ENCODE measurements at regions not wholly inside any gene's neighbourhood (a gene's known extent, or its start where the extent isn't known, plus 50 kb on each side); places are given as distances from the start of the nearest gene placed in this dataset.

DNA sequence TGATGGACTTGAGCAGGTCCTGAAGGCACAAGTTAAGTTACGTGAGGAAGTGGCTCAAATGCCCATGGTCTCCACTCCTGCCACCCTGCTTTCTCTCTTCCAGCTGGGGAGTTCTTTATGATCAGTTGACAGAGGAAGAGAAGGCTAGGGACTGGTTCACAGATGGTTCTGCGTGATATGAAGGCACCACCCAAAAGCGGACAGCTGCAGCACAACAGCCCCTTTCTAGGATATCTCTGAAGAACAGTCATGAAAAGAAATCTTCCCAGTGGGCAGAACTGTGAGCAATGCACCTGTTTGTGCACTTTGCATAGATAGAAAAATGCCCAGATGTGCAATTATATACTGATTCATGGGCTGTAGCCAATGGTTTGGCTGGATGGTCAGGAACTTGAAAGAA lies 162.4 kb upstream of the FSCB start:
- no peak overlapping the region for H3K4me3 ChIP-seq (ENCODE audit: low read length)
- no peak overlapping the region for H2AFZ ChIP-seq (ENCODE audit: low read length)
- H3K9ac ChIP-seq (ENCODE audit: low read length): no peak overlapping the region
- H3K27me3 ChIP-seq (ENCODE audit: low read length): no peaks in the 10 kb centered on the region
- H3K79me2 ChIP-seq (ENCODE audit: low read length): no peaks in the 10 kb centered on the region
- H3K9me2 ChIP-seq (replicated peaks; ENCODE audit: insufficient read depth, low read length): no peaks in the 10 kb centered on the region
- DNase-seq: no peak
- no peaks in the 10 kb centered on the region for H3K4me1 ChIP-seq (ENCODE audit: low read length)
- H3K4me2 ChIP-seq (ENCODE audit: low read depth, low read length, poor library complexity, severe bottlenecking): no peak overlapping the region
- H3K9me3 ChIP-seq (ENCODE audit: low read length): 0 out of 2 replicates have a peak, but pooled peaks cover 4% of the 10 kb centered on the region
- H3K27ac ChIP-seq (ENCODE audit: low read length): no peak overlapping the region
- no peaks in the 10 kb centered on the region for H3K36me3 ChIP-seq (ENCODE audit: insufficient read depth, low read length)
- H4K20me1 ChIP-seq (ENCODE audit: insufficient read depth, low read depth, low read length): no peaks in the 10 kb centered on the region

DNA sequence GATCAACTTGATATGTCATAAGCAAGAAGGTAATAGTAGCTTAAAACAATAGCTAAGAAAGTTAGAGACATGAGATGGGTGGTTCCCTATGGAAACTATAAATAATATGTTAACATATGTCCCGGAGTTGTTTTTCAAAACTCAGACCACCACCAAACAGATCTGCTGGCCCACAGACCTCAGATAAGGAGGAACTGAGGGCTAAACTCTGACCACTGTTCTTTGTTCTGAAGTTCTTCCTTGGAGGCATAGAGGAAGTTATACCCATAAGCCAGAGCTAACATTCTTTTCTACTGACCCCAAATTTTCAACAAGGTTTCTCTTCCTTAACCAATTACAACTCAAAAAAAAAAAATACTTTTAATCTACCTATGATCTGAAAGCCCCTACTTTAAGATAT lies 156.1 kb upstream of the FSCB start:
- H3K27ac ChIP-seq (ENCODE audit: low read length): no peak overlapping the region
- no peaks in the 10 kb centered on the region for H3K9me2 ChIP-seq (replicated peaks; ENCODE audit: insufficient read depth, low read length)
- no peaks in the 10 kb centered on the region for H3K27me3 ChIP-seq (ENCODE audit: low read length)
- no peaks in the 10 kb centered on the region for H4K20me1 ChIP-seq (ENCODE audit: insufficient read depth, low read depth, low read length)
- H3K9ac ChIP-seq (ENCODE audit: low read length): no peak overlapping the region
- H3K4me3 ChIP-seq (ENCODE audit: low read length): no peak overlapping the region
- H3K4me1 ChIP-seq (ENCODE audit: low read length): no peaks in the 10 kb centered on the region
- H3K36me3 ChIP-seq (ENCODE audit: insufficient read depth, low read length): no peaks in the 10 kb centered on the region
- H3K79me2 ChIP-seq (ENCODE audit: low read length): no peaks in the 10 kb centered on the region
- no peak overlapping the region for H2AFZ ChIP-seq (ENCODE audit: low read length)
- no peaks in the 10 kb centered on the region for H3K9me3 ChIP-seq (ENCODE audit: low read length)
- DNase-seq: no peak
- H3K4me2 ChIP-seq (ENCODE audit: low read depth, low read length, poor library complexity, severe bottlenecking): no peak overlapping the region

DNA sequence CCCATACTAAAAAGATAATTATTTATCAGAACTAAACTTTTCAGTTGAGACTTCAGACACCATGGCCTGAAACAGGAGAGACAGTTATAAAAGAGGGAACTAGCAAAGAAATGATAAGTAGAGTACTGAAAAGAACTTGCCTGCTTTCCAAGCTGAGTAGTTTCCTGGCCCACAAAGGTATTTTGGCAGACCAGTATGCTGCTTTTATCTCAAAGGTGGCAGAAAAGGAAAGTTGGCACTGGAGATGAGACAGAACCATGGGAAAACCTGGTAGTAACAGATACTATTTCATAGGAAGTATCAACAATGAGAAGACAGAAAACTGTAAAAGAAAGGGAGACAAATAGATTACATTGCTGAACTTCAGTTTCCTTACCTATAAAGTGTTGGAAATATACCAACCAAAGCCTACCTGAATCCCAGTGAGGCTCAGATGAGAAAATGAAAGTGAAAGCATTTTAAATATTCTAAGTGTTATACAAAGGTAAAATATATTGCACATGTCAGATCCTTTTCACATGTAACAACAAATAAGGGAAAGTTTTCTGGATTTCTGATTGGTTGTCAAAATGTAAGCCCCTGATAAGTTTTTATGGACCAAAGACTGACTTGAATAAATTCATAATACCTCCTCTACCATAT lies 155.3 kb upstream of the FSCB start:
- Histone ChIP-seq H3K4me1 (ENCODE audit: low read length) (no peaks in the 10 kb centered on the region; the same call in 1 of the 2 replicates), H3K27ac (ENCODE audit: low read length) (no peak overlapping the region), H3K36me3 (ENCODE audit: insufficient read depth, low read length) (no peaks in the 10 kb centered on the region), H3K27me3 (ENCODE audit: low read length) (no peaks in the 10 kb centered on the region), H3K9me3 (ENCODE audit: low read length) (no peaks in the 10 kb centered on the region), H4K20me1 (ENCODE audit: insufficient read depth, low read depth, low read length) (no peaks in the 10 kb centered on the region), H3K9ac (ENCODE audit: low read length) (no peak overlapping the region), H2AFZ (ENCODE audit: low read length) (no peak overlapping the region), H3K4me3 (ENCODE audit: low read length) (no peak overlapping the region), H3K4me2 (ENCODE audit: low read depth, low read length, poor library complexity, severe bottlenecking) (no peak overlapping the region), H3K79me2 (ENCODE audit: low read length) (no peaks in the 10 kb centered on the region), H3K9me2 (replicated peaks; ENCODE audit: insufficient read depth, low read length) (no peaks in the 10 kb centered on the region)
- DNase-seq: no peak

DNA sequence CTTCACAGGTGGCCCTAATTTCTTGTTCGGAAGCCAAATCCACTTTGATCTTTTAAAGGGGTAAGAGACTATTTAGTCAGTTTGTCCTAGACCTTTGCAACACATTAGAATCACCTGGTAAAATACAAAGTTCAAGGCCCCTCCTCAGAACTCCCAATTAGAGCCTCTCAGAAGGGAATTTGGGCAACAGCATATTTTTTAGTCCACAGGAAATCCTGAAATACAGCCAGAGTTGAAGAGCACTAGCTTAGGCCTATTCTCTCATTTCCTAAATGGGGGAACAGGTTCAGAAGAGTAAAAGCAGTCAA lies 151.3 kb upstream of the FSCB start:
- no peak overlapping the region for H2AFZ ChIP-seq (ENCODE audit: low read length)
- DNase-seq: no peak
- no peaks in the 10 kb centered on the region for H3K36me3 ChIP-seq (ENCODE audit: insufficient read depth, low read length)
- H3K79me2 ChIP-seq (ENCODE audit: low read length): no peaks in the 10 kb centered on the region
- H3K9me3 ChIP-seq (ENCODE audit: low read length): no peaks in the 10 kb centered on the region
- no peaks in the 10 kb centered on the region for H4K20me1 ChIP-seq (ENCODE audit: insufficient read depth, low read depth, low read length)
- no peak overlapping the region for H3K4me3 ChIP-seq (ENCODE audit: low read length)
- no peak overlapping the region for H3K27ac ChIP-seq (ENCODE audit: low read length)
- H3K9me2 ChIP-seq (replicated peaks; ENCODE audit: insufficient read depth, low read length): no peaks in the 10 kb centered on the region
- H3K27me3 ChIP-seq (ENCODE audit: low read length): no peaks in the 10 kb centered on the region
- H3K4me1 ChIP-seq (ENCODE audit: low read length): no peaks in the 10 kb centered on the region; the same call in 1 of the 2 replicates
- H3K4me2 ChIP-seq (ENCODE audit: low read depth, low read length, poor library complexity, severe bottlenecking): no peak overlapping the region
- no peak overlapping the region for H3K9ac ChIP-seq (ENCODE audit: low read length)

DNA sequence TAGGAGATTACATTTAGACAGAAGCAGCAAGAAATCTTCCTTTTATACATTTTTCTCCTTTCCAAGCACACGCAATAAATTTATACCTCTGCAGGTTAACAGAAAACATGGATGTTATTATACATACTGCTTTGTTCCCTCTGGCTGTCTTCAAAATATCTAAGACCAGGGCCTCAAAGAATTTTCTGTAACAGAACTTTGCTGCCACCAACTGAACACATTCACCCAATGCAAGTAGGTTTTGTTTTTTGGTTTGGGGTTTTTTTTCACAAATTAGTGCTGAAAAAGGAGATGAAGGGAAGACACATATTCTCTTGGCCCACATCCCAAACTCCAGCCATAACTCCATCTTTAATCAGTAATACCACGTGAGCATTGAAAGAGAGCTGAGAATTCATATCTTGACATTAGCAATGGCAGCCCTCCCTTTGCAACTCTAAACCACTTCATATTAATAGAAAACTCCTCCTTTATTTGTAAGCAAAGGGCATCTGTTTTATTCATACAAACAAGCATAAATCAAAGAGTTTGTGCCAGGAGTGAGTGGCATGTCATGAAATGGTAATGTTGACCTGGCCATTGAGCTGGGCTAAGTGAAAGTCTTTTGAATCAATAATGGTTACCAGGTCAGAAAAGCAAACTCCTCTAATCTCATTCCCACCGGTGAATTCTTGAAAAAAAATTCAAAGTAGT lies 150.8 kb upstream of the FSCB start:
- no peaks in the 10 kb centered on the region for H3K9me2 ChIP-seq (replicated peaks; ENCODE audit: insufficient read depth, low read length)
- no peak overlapping the region for H2AFZ ChIP-seq (ENCODE audit: low read length)
- no peaks in the 10 kb centered on the region for H3K36me3 ChIP-seq (ENCODE audit: insufficient read depth, low read length)
- no peaks in the 10 kb centered on the region for H4K20me1 ChIP-seq (ENCODE audit: insufficient read depth, low read depth, low read length)
- no peak overlapping the region for H3K9ac ChIP-seq (ENCODE audit: low read length)
- H3K4me2 ChIP-seq (ENCODE audit: low read depth, low read length, poor library complexity, severe bottlenecking): no peak overlapping the region
- H3K79me2 ChIP-seq (ENCODE audit: low read length): no peaks in the 10 kb centered on the region
- H3K4me3 ChIP-seq (ENCODE audit: low read length): no peak overlapping the region
- H3K27me3 ChIP-seq (ENCODE audit: low read length): no peaks in the 10 kb centered on the region
- peak; percentile 75 for DNase-seq
- H3K4me1 ChIP-seq (ENCODE audit: low read length): no peaks in the 10 kb centered on the region; the same call in 1 of the 2 replicates
- H3K9me3 ChIP-seq (ENCODE audit: low read length): no peaks in the 10 kb centered on the region
- H3K27ac ChIP-seq (ENCODE audit: low read length): no peak overlapping the region

DNA sequence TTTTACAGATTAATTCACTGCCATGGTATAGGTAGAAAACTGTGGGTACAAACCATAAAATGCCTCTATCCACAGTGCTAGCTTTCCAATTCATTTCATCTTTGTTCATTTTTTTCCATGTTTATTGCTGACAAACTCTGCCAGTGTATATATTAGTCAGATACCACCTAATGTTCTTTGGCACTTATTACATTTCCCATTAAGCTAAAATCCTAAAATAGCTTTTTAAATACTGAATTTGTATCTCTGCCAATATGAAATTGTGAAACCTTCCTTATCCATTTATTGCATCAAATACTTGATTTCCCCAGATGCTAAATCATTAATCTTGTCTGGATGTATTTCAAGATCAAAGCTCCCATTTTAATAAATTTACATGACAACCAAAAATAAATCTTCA lies 150.1 kb upstream of the FSCB start:
- Histone ChIP-seq H3K9ac (ENCODE audit: low read length) (no peak overlapping the region), H3K27ac (ENCODE audit: low read length) (no peak overlapping the region), H3K4me3 (ENCODE audit: low read length) (no peak overlapping the region), H3K36me3 (ENCODE audit: insufficient read depth, low read length) (no peaks in the 10 kb centered on the region), H3K27me3 (ENCODE audit: low read length) (no peaks in the 10 kb centered on the region), H3K79me2 (ENCODE audit: low read length) (no peaks in the 10 kb centered on the region), H3K4me1 (ENCODE audit: low read length) (no peaks in the 10 kb centered on the region; the same call in 1 of the 2 replicates), H3K9me2 (replicated peaks; ENCODE audit: insufficient read depth, low read length) (no peaks in the 10 kb centered on the region), H3K9me3 (ENCODE audit: low read length) (no peaks in the 10 kb centered on the region), H3K4me2 (ENCODE audit: low read depth, low read length, poor library complexity, severe bottlenecking) (no peak overlapping the region), H4K20me1 (ENCODE audit: insufficient read depth, low read depth, low read length) (no peaks in the 10 kb centered on the region), H2AFZ (ENCODE audit: low read length) (no peak overlapping the region)
- no peak for DNase-seq

DNA sequence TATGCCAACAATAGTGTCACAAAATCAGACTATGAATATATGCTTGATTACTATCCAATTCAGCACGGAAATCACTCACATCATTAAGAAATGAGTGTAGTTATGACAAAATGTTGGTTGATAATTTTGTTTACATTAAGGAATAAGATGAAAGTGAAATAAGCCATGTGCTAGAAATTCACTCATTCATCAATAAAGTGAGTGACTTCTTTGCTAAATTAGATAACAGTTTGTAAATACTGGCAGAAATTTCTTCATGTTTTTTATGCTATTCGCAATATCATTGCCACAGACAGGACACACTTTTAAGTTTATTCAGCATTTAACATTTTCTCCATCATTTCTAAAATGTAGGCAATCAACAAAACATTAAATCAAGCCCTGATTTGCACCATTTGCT lies 147.5 kb upstream of the FSCB start:
- Histone ChIP-seq H2AFZ (ENCODE audit: low read length) (no peak overlapping the region), H4K20me1 (ENCODE audit: insufficient read depth, low read depth, low read length) (no peaks in the 10 kb centered on the region), H3K36me3 (ENCODE audit: insufficient read depth, low read length) (no peaks in the 10 kb centered on the region), H3K4me1 (ENCODE audit: low read length) (no peaks in the 10 kb centered on the region; the same call in 1 of the 2 replicates), H3K9me2 (replicated peaks; ENCODE audit: insufficient read depth, low read length) (no peaks in the 10 kb centered on the region), H3K9me3 (ENCODE audit: low read length) (no peaks in the 10 kb centered on the region), H3K27me3 (ENCODE audit: low read length) (no peaks in the 10 kb centered on the region), H3K4me3 (ENCODE audit: low read length) (no peak overlapping the region), H3K79me2 (ENCODE audit: low read length) (no peaks in the 10 kb centered on the region), H3K4me2 (ENCODE audit: low read depth, low read length, poor library complexity, severe bottlenecking) (no peak overlapping the region), H3K9ac (ENCODE audit: low read length) (no peak overlapping the region), H3K27ac (ENCODE audit: low read length) (no peak overlapping the region)
- no peak for DNase-seq

DNA sequence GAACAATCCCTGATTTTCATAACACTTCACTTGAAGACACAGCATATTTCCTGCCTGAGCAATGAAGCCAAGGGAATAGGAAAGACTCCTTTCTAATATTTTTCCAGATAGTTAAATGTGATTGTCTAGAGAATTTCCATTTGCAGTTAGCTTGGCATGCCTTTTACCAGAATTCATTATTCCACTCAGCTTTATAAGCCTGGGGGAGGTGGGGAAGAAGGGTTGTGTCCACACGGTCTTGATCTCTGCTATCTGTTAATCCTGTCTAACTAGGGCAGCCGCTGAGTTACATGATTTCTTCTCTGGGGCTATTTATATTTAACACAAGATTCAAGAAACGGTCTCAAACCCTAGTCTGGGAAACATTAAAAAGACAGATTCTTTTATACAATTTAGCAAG lies 146.6 kb upstream of the FSCB start:
- Histone ChIP-seq H3K9me2 (replicated peaks; ENCODE audit: insufficient read depth, low read length) (no peaks in the 10 kb centered on the region), H3K9ac (ENCODE audit: low read length) (no peak overlapping the region), H2AFZ (ENCODE audit: low read length) (no peak overlapping the region), H3K4me2 (ENCODE audit: low read depth, low read length, poor library complexity, severe bottlenecking) (no peak overlapping the region), H3K4me3 (ENCODE audit: low read length) (no peak overlapping the region), H3K27ac (ENCODE audit: low read length) (no peak overlapping the region), H3K27me3 (ENCODE audit: low read length) (no peaks in the 10 kb centered on the region), H3K36me3 (ENCODE audit: insufficient read depth, low read length) (no peaks in the 10 kb centered on the region), H4K20me1 (ENCODE audit: insufficient read depth, low read depth, low read length) (no peaks in the 10 kb centered on the region), H3K79me2 (ENCODE audit: low read length) (no peaks in the 10 kb centered on the region), H3K4me1 (ENCODE audit: low read length) (no peaks in the 10 kb centered on the region; the same call in 1 of the 2 replicates), H3K9me3 (ENCODE audit: low read length) (no peaks in the 10 kb centered on the region)
- DNase-seq: no peak

All from Karpas-422 (cell line).